ENCODE measurements at regions not wholly inside any gene's neighbourhood (a gene's known extent, or its start where the extent isn't known, plus 50 kb on each side); places are given as distances from the start of the nearest gene placed in this dataset.
A peak's percentile ranks its signal among the peaks of the same experiment; 100 is the strongest.

GRCh38 chr19:29129148-29129547, 83.8 kb downstream of the UQCRFS1 start:
- H3K9me3 Mint-ChIP-seq, result peaks cover 40% of the 10 kb centered on the region
- H3K36me3 Mint-ChIP-seq (ENCODE audit: low read depth), result no peaks in the 10 kb centered on the region
- TF ChIP-seq, protein P1, sequence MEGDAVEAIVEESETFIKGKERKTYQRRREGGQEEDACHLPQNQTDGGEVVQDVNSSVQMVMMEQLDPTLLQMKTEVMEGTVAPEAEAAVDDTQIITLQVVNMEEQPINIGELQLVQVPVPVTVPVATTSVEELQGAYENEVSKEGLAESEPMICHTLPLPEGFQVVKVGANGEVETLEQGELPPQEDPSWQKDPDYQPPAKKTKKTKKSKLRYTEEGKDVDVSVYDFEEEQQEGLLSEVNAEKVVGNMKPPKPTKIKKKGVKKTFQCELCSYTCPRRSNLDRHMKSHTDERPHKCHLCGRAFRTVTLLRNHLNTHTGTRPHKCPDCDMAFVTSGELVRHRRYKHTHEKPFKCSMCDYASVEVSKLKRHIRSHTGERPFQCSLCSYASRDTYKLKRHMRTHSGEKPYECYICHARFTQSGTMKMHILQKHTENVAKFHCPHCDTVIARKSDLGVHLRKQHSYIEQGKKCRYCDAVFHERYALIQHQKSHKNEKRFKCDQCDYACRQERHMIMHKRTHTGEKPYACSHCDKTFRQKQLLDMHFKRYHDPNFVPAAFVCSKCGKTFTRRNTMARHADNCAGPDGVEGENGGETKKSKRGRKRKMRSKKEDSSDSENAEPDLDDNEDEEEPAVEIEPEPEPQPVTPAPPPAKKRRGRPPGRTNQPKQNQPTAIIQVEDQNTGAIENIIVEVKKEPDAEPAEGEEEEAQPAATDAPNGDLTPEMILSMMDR (IDR thresholded peaks at IDR 0.05), result no peak
- H3K27me3 Mint-ChIP-seq (ENCODE audit: low read depth, poor library complexity), result peaks cover 26% of the 10 kb centered on the region
- H3K4me3 Mint-ChIP-seq, result no peak overlapping the region
- H3K4me1 Mint-ChIP-seq, result no peaks in the 10 kb centered on the region
- no peak for DNase-seq
- no peak overlapping the region for H3K27ac Mint-ChIP-seq

DNA sequence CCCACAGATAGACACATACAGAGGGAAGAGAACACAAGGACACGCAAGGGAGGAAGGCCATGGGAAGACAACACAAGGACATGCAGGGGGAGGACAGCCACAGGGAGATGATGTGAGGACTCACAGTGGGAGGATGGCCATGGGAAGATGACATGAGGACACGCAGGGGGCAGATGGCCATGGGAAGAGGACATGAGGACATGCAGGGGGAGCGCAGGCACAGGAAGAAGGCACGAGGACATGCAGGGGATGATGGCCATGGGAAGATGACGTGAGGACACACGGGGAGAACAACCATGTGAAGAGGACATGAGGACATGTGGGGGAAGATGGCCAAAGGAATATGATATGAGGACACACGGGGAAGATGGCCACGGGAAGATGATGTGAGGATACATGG, 84.7 kb downstream of the UQCRFS1 start:
- Mint-ChIP-seq H3K27ac (no peak overlapping the region), H3K4me1 (no peaks in the 10 kb centered on the region), H3K9me3 (peaks cover 44% of the 10 kb centered on the region), H3K36me3 (ENCODE audit: low read depth) (no peaks in the 10 kb centered on the region), H3K4me3 (no peak overlapping the region), H3K27me3 (ENCODE audit: low read depth, poor library complexity) (peaks cover 29% of the 10 kb centered on the region)
- DNase-seq, result no peak
- TF ChIP-seq, protein P1 (IDR thresholded peaks at IDR 0.05), result no peak

- Mint-ChIP-seq H3K36me3 (ENCODE audit: low read depth) (no peaks in the 10 kb centered on the region), H3K27me3 (ENCODE audit: low read depth, poor library complexity) (peaks cover 29% of the 10 kb centered on the region), H3K9me3 (peaks cover 39% of the 10 kb centered on the region), H3K27ac (no peak overlapping the region), H3K4me1 (peaks cover 24% of the 10 kb centered on the region), H3K4me3 (no peak overlapping the region)
- DNase-seq, result no peak
- TF ChIP-seq, protein P1 (IDR thresholded peaks at IDR 0.05), result no peak
Observed at GRCh38 chr19:29122185-29122584, 90.8 kb downstream of the UQCRFS1 start.

DNA sequence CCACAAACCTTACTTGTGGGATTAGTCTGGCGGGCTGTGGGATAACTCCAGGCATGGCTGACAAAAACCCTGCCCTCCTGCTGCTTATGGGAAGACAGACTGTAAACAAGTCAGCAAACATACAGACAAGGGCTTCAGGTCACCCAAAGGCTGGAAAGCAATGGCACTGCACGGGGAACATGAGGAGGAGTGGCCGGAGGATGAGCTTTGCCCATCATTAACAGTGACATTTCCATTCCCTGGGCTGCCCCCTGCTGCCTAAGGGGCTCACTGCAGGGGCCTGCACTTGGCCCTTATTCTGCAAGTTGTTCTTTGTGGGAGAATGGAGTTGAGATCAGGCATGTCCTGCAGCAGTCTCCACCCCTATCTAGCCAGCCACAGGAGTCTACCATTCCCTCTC, 91.3 kb downstream of the UQCRFS1 start:
- H3K9me3 Mint-ChIP-seq, result peaks cover 36% of the 10 kb centered on the region
- H3K36me3 Mint-ChIP-seq (ENCODE audit: low read depth), result no peaks in the 10 kb centered on the region
- peaks cover 30% of the 10 kb centered on the region for H3K27me3 Mint-ChIP-seq (ENCODE audit: low read depth, poor library complexity)
- peak; percentile 50 for DNase-seq
- H3K27ac Mint-ChIP-seq, result no peak overlapping the region
- TF ChIP-seq, protein P1 (IDR thresholded peaks at IDR 0.05), result peak; percentile 59
- no peak overlapping the region for H3K4me3 Mint-ChIP-seq
- H3K4me1 Mint-ChIP-seq, result peaks cover 24% of the 10 kb centered on the region

DNA sequence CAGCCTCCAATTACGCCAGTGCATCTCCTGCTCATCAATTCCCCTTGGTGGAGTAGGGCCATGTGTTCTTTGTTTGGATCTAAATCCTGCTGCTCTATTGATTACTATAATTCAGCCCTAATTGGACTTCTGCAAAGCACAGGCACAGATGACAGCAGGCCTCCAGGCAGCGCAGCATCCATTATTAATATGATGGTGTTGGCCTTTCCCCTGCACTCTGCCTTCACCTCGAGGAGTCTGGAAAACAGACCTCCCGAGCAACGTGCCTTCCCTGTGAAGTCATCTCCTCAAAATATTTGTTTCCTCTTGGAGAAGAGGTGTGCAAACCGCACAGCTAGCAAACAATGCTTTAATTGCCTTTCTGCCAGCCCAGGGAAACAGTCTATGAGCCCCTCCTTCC, 92.5 kb downstream of the UQCRFS1 start:
- H3K4me3 Mint-ChIP-seq, result no peak overlapping the region
- H3K27me3 Mint-ChIP-seq (ENCODE audit: low read depth, poor library complexity), result peaks cover 21% of the 10 kb centered on the region
- no peak overlapping the region for H3K27ac Mint-ChIP-seq
- DNase-seq, result no peak
- no peaks in the 10 kb centered on the region for H3K36me3 Mint-ChIP-seq (ENCODE audit: low read depth)
- peaks cover 27% of the 10 kb centered on the region for H3K9me3 Mint-ChIP-seq
- TF ChIP-seq, protein P1 (IDR thresholded peaks at IDR 0.05), result no peak
- H3K4me1 Mint-ChIP-seq, result peaks cover 24% of the 10 kb centered on the region

DNA sequence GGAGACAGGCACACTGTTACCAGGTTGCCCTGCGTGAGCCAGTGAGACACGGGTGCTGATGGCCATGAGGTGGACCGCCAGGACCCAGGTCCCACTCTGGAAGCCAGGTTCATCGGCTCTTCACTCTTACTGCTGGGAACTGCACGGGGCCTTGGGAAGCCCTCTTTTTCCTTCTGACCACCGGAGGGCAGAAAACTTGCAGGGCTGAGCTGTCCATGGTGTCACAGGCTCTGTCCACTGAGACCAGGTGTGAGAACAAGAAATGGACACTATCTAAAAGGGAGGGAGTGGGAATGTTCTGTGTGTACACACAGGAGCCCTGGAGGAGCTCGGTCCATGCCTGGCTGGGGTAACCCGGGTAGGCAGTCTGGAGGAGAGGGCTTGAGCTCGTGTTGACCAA, 93.4 kb downstream of the UQCRFS1 start:
- peaks cover 24% of the 10 kb centered on the region for H3K4me1 Mint-ChIP-seq
- H3K4me3 Mint-ChIP-seq, result no peak overlapping the region
- TF ChIP-seq, protein P1 (IDR thresholded peaks at IDR 0.05), result peak; percentile 41
- H3K27me3 Mint-ChIP-seq (ENCODE audit: low read depth, poor library complexity), result peaks cover 21% of the 10 kb centered on the region
- H3K36me3 Mint-ChIP-seq (ENCODE audit: low read depth), result no peaks in the 10 kb centered on the region
- H3K27ac Mint-ChIP-seq, result no peak overlapping the region
- H3K9me3 Mint-ChIP-seq, result peaks cover 18% of the 10 kb centered on the region
- DNase-seq, result peak; percentile 38
